ENCODE measurements at regions not wholly inside any gene's neighbourhood (a gene's known extent, or its start where the extent isn't known, plus 50 kb on each side); places are given as distances from the start of the nearest gene placed in this dataset.

- no peak for TF ChIP-seq EZH2 (IDR thresholded peaks at IDR 0.05; ENCODE audit: insufficient read depth, poor library complexity, severe bottlenecking)
- TF ChIP-seq EZH2phosphoT487 (IDR thresholded peaks at IDR 0.05; ENCODE audit: insufficient read depth, low read depth): no peak
Measured at GRCh38 chr10:61271127-61271780, 181.9 kb downstream of the TMEM26 start.
